H1 (cell line): ENCODE measurements at regions not wholly inside any gene's neighbourhood (a gene's known extent, or its start where the extent isn't known, plus 50 kb on each side); places are given as distances from the start of the nearest gene placed in this dataset.

Source experiments
- KDM1A ChIP-seq: fragments of 200-600, 300-600 bp; sonication (generic); IDR thresholded peaks from 2 replicates; pipeline ENCODE4 v1.7.1; 2016; ENCODE audit warnings: mild to moderate bottlenecking, low read length, borderline replicate concordance
- POLR2A ChIP-seq, 2 experiments: IDR thresholded peaks; 1 replicate in 1 of 2; 2 replicates in 1 of 2; pipeline ENCODE4 v1.6.1; 2011; ENCODE audit warnings: low read depth in 2 of 2, low read length in 2 of 2, mild to moderate bottlenecking in 2 of 2; ENCODE audit errors: control extremely low read depth in 1 of 2
- POLR2AphosphoS5 ChIP-seq: IDR thresholded peaks from 2 replicates; pipeline ENCODE4 v1.6.1; 2011; ENCODE audit warnings: low read depth, low read length
- RNF2 ChIP-seq: fragments of 200-900, 300-1000 bp; sonication (generic); IDR thresholded peaks from 2 replicates; pipeline ENCODE4 v1.7.1; 2016; ENCODE audit warnings: borderline replicate concordance, low read depth, mild to moderate bottlenecking, antibody characterized with exemption, low read length; ENCODE audit not compliant: poor library complexity, severe bottlenecking; ENCODE audit errors: missing control alignments
- SRF ChIP-seq: IDR thresholded peaks from 2 replicates; pipeline ENCODE4 v1.6.1; 2011; ENCODE audit warnings: mild to moderate bottlenecking, low read depth, low read length, moderate library complexity
- YY1 ChIP-seq: IDR thresholded peaks from 2 replicates; pipeline ENCODE4 v1.6.1; 2011; ENCODE audit warnings: low read depth, mild to moderate bottlenecking, low read length
- TF ChIP-seq, protein P1 (sequence below): fragments of 300-600 bp; sonication (generic); IDR thresholded peaks from 2 replicates; pipeline ENCODE4 v1.7.1; 2012; ENCODE audit warnings: low read length, moderate library complexity, mild to moderate bottlenecking, inconsistent platforms; ENCODE audit not compliant: insufficient replicate concordance

GRCh38 chr15:69568173-69569009, 115.8 kb downstream of the RPLP1 start (continued):
- TF ChIP-seq RNF2 = no peak
- TF ChIP-seq POLR2A (IDR thresholded peaks at IDR 0.05; ENCODE audit: control extremely low read depth in 1 of 2, low read depth in 2 of 2, low read length in 2 of 2) = no peak
- TF ChIP-seq SRF = no peak
- TF ChIP-seq KDM1A = no peak
- TF ChIP-seq, protein P1, sequence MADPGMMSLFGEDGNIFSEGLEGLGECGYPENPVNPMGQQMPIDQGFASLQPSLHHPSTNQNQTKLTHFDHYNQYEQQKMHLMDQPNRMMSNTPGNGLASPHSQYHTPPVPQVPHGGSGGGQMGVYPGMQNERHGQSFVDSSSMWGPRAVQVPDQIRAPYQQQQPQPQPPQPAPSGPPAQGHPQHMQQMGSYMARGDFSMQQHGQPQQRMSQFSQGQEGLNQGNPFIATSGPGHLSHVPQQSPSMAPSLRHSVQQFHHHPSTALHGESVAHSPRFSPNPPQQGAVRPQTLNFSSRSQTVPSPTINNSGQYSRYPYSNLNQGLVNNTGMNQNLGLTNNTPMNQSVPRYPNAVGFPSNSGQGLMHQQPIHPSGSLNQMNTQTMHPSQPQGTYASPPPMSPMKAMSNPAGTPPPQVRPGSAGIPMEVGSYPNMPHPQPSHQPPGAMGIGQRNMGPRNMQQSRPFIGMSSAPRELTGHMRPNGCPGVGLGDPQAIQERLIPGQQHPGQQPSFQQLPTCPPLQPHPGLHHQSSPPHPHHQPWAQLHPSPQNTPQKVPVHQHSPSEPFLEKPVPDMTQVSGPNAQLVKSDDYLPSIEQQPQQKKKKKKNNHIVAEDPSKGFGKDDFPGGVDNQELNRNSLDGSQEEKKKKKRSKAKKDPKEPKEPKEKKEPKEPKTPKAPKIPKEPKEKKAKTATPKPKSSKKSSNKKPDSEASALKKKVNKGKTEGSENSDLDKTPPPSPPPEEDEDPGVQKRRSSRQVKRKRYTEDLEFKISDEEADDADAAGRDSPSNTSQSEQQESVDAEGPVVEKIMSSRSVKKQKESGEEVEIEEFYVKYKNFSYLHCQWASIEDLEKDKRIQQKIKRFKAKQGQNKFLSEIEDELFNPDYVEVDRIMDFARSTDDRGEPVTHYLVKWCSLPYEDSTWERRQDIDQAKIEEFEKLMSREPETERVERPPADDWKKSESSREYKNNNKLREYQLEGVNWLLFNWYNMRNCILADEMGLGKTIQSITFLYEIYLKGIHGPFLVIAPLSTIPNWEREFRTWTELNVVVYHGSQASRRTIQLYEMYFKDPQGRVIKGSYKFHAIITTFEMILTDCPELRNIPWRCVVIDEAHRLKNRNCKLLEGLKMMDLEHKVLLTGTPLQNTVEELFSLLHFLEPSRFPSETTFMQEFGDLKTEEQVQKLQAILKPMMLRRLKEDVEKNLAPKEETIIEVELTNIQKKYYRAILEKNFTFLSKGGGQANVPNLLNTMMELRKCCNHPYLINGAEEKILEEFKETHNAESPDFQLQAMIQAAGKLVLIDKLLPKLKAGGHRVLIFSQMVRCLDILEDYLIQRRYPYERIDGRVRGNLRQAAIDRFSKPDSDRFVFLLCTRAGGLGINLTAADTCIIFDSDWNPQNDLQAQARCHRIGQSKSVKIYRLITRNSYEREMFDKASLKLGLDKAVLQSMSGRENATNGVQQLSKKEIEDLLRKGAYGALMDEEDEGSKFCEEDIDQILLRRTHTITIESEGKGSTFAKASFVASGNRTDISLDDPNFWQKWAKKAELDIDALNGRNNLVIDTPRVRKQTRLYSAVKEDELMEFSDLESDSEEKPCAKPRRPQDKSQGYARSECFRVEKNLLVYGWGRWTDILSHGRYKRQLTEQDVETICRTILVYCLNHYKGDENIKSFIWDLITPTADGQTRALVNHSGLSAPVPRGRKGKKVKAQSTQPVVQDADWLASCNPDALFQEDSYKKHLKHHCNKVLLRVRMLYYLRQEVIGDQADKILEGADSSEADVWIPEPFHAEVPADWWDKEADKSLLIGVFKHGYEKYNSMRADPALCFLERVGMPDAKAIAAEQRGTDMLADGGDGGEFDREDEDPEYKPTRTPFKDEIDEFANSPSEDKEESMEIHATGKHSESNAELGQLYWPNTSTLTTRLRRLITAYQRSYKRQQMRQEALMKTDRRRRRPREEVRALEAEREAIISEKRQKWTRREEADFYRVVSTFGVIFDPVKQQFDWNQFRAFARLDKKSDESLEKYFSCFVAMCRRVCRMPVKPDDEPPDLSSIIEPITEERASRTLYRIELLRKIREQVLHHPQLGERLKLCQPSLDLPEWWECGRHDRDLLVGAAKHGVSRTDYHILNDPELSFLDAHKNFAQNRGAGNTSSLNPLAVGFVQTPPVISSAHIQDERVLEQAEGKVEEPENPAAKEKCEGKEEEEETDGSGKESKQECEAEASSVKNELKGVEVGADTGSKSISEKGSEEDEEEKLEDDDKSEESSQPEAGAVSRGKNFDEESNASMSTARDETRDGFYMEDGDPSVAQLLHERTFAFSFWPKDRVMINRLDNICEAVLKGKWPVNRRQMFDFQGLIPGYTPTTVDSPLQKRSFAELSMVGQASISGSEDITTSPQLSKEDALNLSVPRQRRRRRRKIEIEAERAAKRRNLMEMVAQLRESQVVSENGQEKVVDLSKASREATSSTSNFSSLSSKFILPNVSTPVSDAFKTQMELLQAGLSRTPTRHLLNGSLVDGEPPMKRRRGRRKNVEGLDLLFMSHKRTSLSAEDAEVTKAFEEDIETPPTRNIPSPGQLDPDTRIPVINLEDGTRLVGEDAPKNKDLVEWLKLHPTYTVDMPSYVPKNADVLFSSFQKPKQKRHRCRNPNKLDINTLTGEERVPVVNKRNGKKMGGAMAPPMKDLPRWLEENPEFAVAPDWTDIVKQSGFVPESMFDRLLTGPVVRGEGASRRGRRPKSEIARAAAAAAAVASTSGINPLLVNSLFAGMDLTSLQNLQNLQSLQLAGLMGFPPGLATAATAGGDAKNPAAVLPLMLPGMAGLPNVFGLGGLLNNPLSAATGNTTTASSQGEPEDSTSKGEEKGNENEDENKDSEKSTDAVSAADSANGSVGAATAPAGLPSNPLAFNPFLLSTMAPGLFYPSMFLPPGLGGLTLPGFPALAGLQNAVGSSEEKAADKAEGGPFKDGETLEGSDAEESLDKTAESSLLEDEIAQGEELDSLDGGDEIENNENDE = no peak
- TF ChIP-seq POLR2AphosphoS5 = no peak
- no peak for TF ChIP-seq YY1
